HEK293 (cell line): ENCODE measurements at regions not wholly inside any gene's neighbourhood (a gene's known extent, or its start where the extent isn't known, plus 50 kb on each side); places are given as distances from the start of the nearest gene placed in this dataset.

Source experiments
- CTCF ChIA-PET: fragments of 350-600 bp; formaldehyde crosslinking; extraction: SDS; loops from one replicate; lab custom pipeline; 2021; ENCODE audit warnings: antibody characterized with exemption; lab: Yijun Ruan, JAX
- POLR2A ChIA-PET: fragments of 300-600 bp; formaldehyde crosslinking; extraction: SDS; loops from one replicate; lab custom pipeline; 2020; ENCODE audit warnings: antibody characterized with exemption, inconsistent platforms; lab: Yijun Ruan, JAX
- H3K27ac ChIP-seq: fragments of 200-500 bp; sonication (Bioruptor generic); 2 replicates; pipeline ENCODE4 v1.5.1; 2014; ENCODE audit warnings: low read depth, low read length, control low read depth, inconsistent platforms; ENCODE audit errors: extremely low read depth
- H3K36me3 ChIP-seq, 2 experiments: fragments of 200-500 bp in 1 of 2; sonication (Bioruptor generic) in 1 of 2; 1 replicate in 1 of 2; 2 replicates in 1 of 2; pipeline ENCODE4 v1.5.1; 2014 to 2017; ENCODE audit warnings: inconsistent platforms in 2 of 2, low read length in 2 of 2; ENCODE audit not compliant: control insufficient read depth in 2 of 2, insufficient read depth in 1 of 2
- H3K4me1 ChIP-seq: fragments of 200-500 bp; sonication (Bioruptor generic); 2 replicates; pipeline ENCODE4 v1.5.1; 2014; ENCODE audit warnings: mild to moderate bottlenecking, low read length, inconsistent platforms; ENCODE audit not compliant: control insufficient read depth, insufficient read depth
- H3K4me3 ChIP-seq: 2 replicates; pipeline ENCODE4 v1.5.1; 2011; ENCODE audit warnings: low read depth, mild to moderate bottlenecking, control low read depth, low read length, moderate library complexity
- H3K9me3 ChIP-seq: fragments of 200-500 bp; sonication (Bioruptor generic); 2 replicates; pipeline ENCODE4 v1.5.1; 2014; ENCODE audit warnings: low read depth, low read length, inconsistent platforms; ENCODE audit not compliant: control insufficient read depth, insufficient read depth
- GFI1B ChIP-seq: fragments of 450-650 bp; formaldehyde crosslinking; IDR thresholded peaks from 2 replicates; pipeline ENCODE4 v1.5.1; 2016; ENCODE audit warnings: missing biosample characterization, missing genetic modification characterization
- MEIS1 ChIP-seq: sonication (generic); formaldehyde crosslinking; IDR thresholded peaks from 2 replicates; pipeline ENCODE4 v1.8.1; 2022; ENCODE audit warnings: missing genetic modification reagents, mild to moderate bottlenecking, borderline replicate concordance
- RBAK ChIP-seq: fragments of 450-650 bp; formaldehyde crosslinking; IDR thresholded peaks from 2 replicates; pipeline ENCODE4 v1.5.1; 2016; ENCODE audit warnings: missing biosample characterization, missing genetic modification characterization
- SETDB1 ChIP-seq: IDR thresholded peaks from one replicate; pipeline ENCODE4 v1.6.1; 2017; ENCODE audit warnings: mild to moderate bottlenecking, low read length, moderate library complexity, mixed read lengths; ENCODE audit not compliant: insufficient read length
- WT1 ChIP-seq: fragments of 450-650 bp; formaldehyde crosslinking; IDR thresholded peaks from 2 replicates; pipeline ENCODE4 v1.5.1; 2016; ENCODE audit warnings: missing biosample characterization, missing genetic modification characterization
- ZFP3 ChIP-seq: fragments of 450-650 bp; formaldehyde crosslinking; IDR thresholded peaks from 2 replicates; pipeline ENCODE4 v1.5.1; 2016; ENCODE audit warnings: low read depth, missing biosample characterization, missing genetic modification characterization
- ZFP41 ChIP-seq: fragments of 450-650 bp; formaldehyde crosslinking; IDR thresholded peaks from 2 replicates; pipeline ENCODE4 v1.5.1; 2016; ENCODE audit warnings: missing biosample characterization, missing genetic modification characterization, borderline replicate concordance
- ZFP69B ChIP-seq: fragments of 450-650 bp; formaldehyde crosslinking; IDR thresholded peaks from 2 replicates; pipeline ENCODE4 v1.5.1; 2016; ENCODE audit warnings: missing biosample characterization, missing genetic modification characterization
- ZNF155 ChIP-seq: fragments of 450-650 bp; formaldehyde crosslinking; IDR thresholded peaks from 2 replicates; pipeline ENCODE4 v1.5.1; 2016; ENCODE audit warnings: missing biosample characterization, missing genetic modification characterization
- ZNF174 ChIP-seq: fragments of 450-650 bp; formaldehyde crosslinking; IDR thresholded peaks from 2 replicates; pipeline ENCODE4 v1.5.0; 2017; ENCODE audit warnings: missing biosample characterization, mild to moderate bottlenecking, missing genetic modification characterization
- ZNF248 ChIP-seq: fragments of 450-650 bp; formaldehyde crosslinking; IDR thresholded peaks from 2 replicates; pipeline ENCODE4 v1.5.1; 2017; ENCODE audit warnings: missing biosample characterization, missing genetic modification characterization
- ZNF274 ChIP-seq, 2 experiments: fragments of 200-500 bp in 1 of 2; fragments of 450-650 bp in 1 of 2; sonication (Bioruptor generic) in 1 of 2; formaldehyde crosslinking in 1 of 2; IDR thresholded peaks; 2 replicates each; pipeline versions ENCODE4 v1.5.1 to v1.6.1; 2014 to 2016; ENCODE audit warnings: borderline replicate concordance in 1 of 2, inconsistent platforms in 1 of 2, low read length in 1 of 2, missing biosample characterization in 1 of 2, missing genetic modification characterization in 1 of 2
- ZNF311 ChIP-seq: fragments of 450-650 bp; formaldehyde crosslinking; IDR thresholded peaks from 2 replicates; pipeline ENCODE4 v1.5.1; 2017; ENCODE audit warnings: missing biosample characterization, missing genetic modification characterization, borderline replicate concordance
- ZNF548 ChIP-seq: fragments of 450-650 bp; formaldehyde crosslinking; IDR thresholded peaks from 2 replicates; pipeline ENCODE4 v1.5.1; 2016; ENCODE audit warnings: missing biosample characterization, missing genetic modification characterization
- ZNF561 ChIP-seq: fragments of 450-650 bp; IDR thresholded peaks from 2 replicates; pipeline ENCODE4 v1.5.1; 2018; ENCODE audit warnings: missing biosample characterization, missing genetic modification characterization, borderline replicate concordance
- ZNF626 ChIP-seq: fragments of 450-650 bp; sonication (Bioruptor Pico); formaldehyde crosslinking; IDR thresholded peaks from 2 replicates; pipeline ENCODE4 v1.5.1; 2018; ENCODE audit warnings: missing biosample characterization, missing genetic modification characterization, inconsistent platforms
- ZNF658 ChIP-seq: fragments of 450-650 bp; formaldehyde crosslinking; IDR thresholded peaks from 2 replicates; pipeline ENCODE4; 2016; ENCODE audit warnings: missing biosample characterization, missing genetic modification characterization
- ZNF791 ChIP-seq: fragments of 450-650 bp; formaldehyde crosslinking; IDR thresholded peaks from 2 replicates; pipeline ENCODE4 v1.5.1; 2016; ENCODE audit warnings: missing biosample characterization, missing genetic modification characterization
- ZNF830 ChIP-seq: fragments of 450-650 bp; IDR thresholded peaks from 2 replicates; pipeline ENCODE4 v1.5.0; 2018; ENCODE audit warnings: missing biosample characterization, missing genetic modification characterization, low read depth, mild to moderate bottlenecking, moderate library complexity
- ZSCAN30 ChIP-seq: fragments of 450-650 bp; IDR thresholded peaks from 2 replicates; pipeline ENCODE4 v1.5.1; 2018; ENCODE audit warnings: missing biosample characterization, mild to moderate bottlenecking, missing genetic modification characterization, moderate library complexity
- TF ChIP-seq, protein P1 (sequence below): fragments of 450-650 bp; formaldehyde crosslinking; IDR thresholded peaks from 2 replicates; pipeline ENCODE4 v1.5.1; 2016; ENCODE audit warnings: missing biosample characterization, missing genetic modification characterization
- TF ChIP-seq, protein P2 (sequence below): fragments of 450-650 bp; formaldehyde crosslinking; optimal IDR thresholded peaks from 2 replicates; pipeline ENCODE3; 2016; ENCODE audit warnings: missing biosample characterization, mild to moderate bottlenecking, missing genetic modification characterization
- TF ChIP-seq, protein P3 (sequence below): fragments of 450-650 bp; formaldehyde crosslinking; IDR thresholded peaks from 2 replicates; pipeline ENCODE4 v1.5.1; 2016; ENCODE audit warnings: missing biosample characterization, missing genetic modification characterization

DNA sequence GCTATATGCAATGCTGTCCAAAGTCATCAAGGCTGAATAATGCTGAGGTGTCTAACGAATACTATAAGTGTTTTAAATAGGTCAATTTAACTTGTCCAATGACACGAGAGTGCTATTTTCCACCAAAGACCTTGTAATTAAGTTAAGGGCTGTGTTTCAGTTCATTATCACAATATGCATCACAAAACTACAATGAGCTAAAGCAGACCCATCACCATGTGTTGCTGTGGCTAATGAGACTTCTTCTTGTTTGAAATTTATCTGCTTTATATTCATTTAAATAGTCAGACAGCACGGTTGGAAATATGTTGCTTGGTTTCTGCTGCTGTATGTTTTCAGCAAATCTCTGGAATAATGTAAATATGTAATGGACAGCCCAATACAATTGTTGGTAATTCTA, 292.5 kb upstream of the VSTM2A start:
- Histone ChIP-seq H3K4me1 (no peaks in the 10 kb centered on the region), H3K4me3 (no peak overlapping the region), H3K9me3 (no peaks in the 10 kb centered on the region), H3K27ac (no peak overlapping the region), H3K36me3 (no peaks in the 10 kb centered on the region)
- ChIA-PET CTCF (no interaction called here), POLR2A (no interaction called here)
- TF ChIP-seq ZNF311 (tag by site-specific recombination) = no peak
- no peak for TF ChIP-seq ZNF155 (tag by site-specific recombination)
- TF ChIP-seq ZNF658 = no peak
- TF ChIP-seq WT1 (tag by site-specific recombination) = no peak

DNA sequence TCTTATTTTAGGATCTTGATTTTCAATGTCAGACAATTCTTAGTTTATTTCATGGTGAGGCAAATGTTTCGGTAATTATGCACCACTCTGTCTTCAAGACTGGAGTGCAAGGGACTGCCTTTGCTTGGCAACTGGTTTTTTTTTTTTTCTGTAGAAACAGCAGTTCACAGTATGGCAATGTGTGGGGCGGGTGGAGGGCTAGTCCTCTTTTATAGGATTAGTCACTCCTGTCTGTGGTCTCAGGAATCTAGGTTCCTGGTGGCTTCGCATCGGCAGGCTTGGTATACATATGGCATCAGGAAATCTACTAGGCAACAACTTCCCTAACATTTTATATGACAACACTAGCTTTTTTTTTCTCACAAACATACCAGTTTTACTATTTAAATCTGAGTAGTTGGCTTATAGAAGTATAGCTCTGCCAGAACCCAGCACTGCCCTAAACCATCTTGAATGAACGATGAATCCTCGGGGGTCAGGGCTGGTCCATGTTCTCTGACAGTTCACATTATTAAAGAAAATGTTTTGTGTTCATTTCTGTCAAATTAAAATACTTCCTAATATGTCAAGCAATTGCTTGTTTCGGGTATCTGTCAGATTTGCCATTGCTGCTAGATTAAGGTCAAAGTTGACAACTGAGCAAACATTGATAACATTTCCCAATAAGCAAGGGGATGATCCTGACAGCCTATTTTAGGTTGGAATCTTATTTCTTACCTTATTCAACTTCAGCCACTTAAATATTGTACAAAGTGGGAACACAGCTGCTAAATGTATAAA, 289.7 kb upstream of the VSTM2A start:
- H3K9me3 ChIP-seq = no peaks in the 10 kb centered on the region
- no peak for TF ChIP-seq ZNF174
- no peak for TF ChIP-seq ZNF561 (tag by site-specific recombination)
- TF ChIP-seq ZNF626 (tag by site-specific recombination) = no peak
- TF ChIP-seq, protein P1, sequence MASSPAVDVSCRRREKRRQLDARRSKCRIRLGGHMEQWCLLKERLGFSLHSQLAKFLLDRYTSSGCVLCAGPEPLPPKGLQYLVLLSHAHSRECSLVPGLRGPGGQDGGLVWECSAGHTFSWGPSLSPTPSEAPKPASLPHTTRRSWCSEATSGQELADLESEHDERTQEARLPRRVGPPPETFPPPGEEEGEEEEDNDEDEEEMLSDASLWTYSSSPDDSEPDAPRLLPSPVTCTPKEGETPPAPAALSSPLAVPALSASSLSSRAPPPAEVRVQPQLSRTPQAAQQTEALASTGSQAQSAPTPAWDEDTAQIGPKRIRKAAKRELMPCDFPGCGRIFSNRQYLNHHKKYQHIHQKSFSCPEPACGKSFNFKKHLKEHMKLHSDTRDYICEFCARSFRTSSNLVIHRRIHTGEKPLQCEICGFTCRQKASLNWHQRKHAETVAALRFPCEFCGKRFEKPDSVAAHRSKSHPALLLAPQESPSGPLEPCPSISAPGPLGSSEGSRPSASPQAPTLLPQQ (tag by site-specific recombination) = no peak
- no peak for TF ChIP-seq SETDB1
- TF ChIP-seq ZFP41 (tag by site-specific recombination) = no peak
- TF ChIP-seq, protein P2, sequence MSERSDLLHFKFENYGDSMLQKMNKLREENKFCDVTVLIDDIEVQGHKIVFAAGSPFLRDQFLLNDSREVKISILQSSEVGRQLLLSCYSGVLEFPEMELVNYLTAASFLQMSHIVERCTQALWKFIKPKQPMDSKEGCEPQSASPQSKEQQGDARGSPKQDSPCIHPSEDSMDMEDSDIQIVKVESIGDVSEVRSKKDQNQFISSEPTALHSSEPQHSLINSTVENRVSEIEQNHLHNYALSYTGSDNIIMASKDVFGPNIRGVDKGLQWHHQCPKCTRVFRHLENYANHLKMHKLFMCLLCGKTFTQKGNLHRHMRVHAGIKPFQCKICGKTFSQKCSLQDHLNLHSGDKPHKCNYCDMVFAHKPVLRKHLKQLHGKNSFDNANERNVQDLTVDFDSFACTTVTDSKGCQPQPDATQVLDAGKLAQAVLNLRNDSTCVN (tag by site-specific recombination) = no peak
- TF ChIP-seq ZSCAN30 = no peak
- no peak for TF ChIP-seq ZNF248 (tag by site-specific recombination)
- no peak for TF ChIP-seq RBAK (tag by site-specific recombination)
- no peak for TF ChIP-seq MEIS1 (CRISPR knock-in tag)
- no peak for TF ChIP-seq ZNF791 (tag by site-specific recombination)
- TF ChIP-seq ZNF830 (tag by site-specific recombination) = no peak
- no peak for TF ChIP-seq GFI1B (tag by site-specific recombination)
- TF ChIP-seq ZFP3 = no peak
- TF ChIP-seq ZFP69B (tag by site-specific recombination) = no peak
- TF ChIP-seq ZNF274 (IDR thresholded peaks at IDR 0.05; ENCODE audit: low read length) = no peak
- TF ChIP-seq ZNF274 (tag by site-specific recombination; IDR thresholded peaks at IDR 0.05; ENCODE audit: borderline replicate concordance) = no peak
- TF ChIP-seq ZNF548 (tag by site-specific recombination) = no peak
- TF ChIP-seq, protein P3, sequence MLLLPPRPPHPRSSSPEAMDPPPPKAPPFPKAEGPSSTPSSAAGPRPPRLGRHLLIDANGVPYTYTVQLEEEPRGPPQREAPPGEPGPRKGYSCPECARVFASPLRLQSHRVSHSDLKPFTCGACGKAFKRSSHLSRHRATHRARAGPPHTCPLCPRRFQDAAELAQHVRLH = no peak
- TF ChIP-seq, all 188 proteins: peak for 0
- ChIA-PET POLR2A (no interaction called here), CTCF (no interaction called here)
- H3K27ac ChIP-seq = no peak overlapping the region
- H3K4me1 ChIP-seq = no peaks in the 10 kb centered on the region
- no peak overlapping the region for H3K4me3 ChIP-seq
- H3K36me3 ChIP-seq = no peaks in the 10 kb centered on the region
